HEK293 (cell line): ENCODE measurements at regions not wholly inside any gene's neighbourhood (a gene's known extent, or its start where the extent isn't known, plus 50 kb on each side); places are given as distances from the start of the nearest gene placed in this dataset.

Source experiments
- CTCF ChIA-PET: fragments of 350-600 bp; formaldehyde crosslinking; extraction: SDS; loops from one replicate; lab custom pipeline; 2021; ENCODE audit warnings: antibody characterized with exemption; lab: Yijun Ruan, JAX
- POLR2A ChIA-PET: fragments of 300-600 bp; formaldehyde crosslinking; extraction: SDS; loops from one replicate; lab custom pipeline; 2020; ENCODE audit warnings: antibody characterized with exemption, inconsistent platforms; lab: Yijun Ruan, JAX
- H3K27ac ChIP-seq: fragments of 200-500 bp; sonication (Bioruptor generic); 2 replicates; pipeline ENCODE4 v1.5.1; 2014; ENCODE audit warnings: low read depth, low read length, control low read depth, inconsistent platforms; ENCODE audit errors: extremely low read depth
- H3K36me3 ChIP-seq, 2 experiments: fragments of 200-500 bp in 1 of 2; sonication (Bioruptor generic) in 1 of 2; 1 replicate in 1 of 2; 2 replicates in 1 of 2; pipeline ENCODE4 v1.5.1; 2014 to 2017; ENCODE audit warnings: inconsistent platforms in 2 of 2, low read length in 2 of 2; ENCODE audit not compliant: control insufficient read depth in 2 of 2, insufficient read depth in 1 of 2
- H3K4me1 ChIP-seq: fragments of 200-500 bp; sonication (Bioruptor generic); 2 replicates; pipeline ENCODE4 v1.5.1; 2014; ENCODE audit warnings: mild to moderate bottlenecking, low read length, inconsistent platforms; ENCODE audit not compliant: control insufficient read depth, insufficient read depth
- H3K4me3 ChIP-seq: 2 replicates; pipeline ENCODE4 v1.5.1; 2011; ENCODE audit warnings: low read depth, mild to moderate bottlenecking, control low read depth, low read length, moderate library complexity
- H3K9me3 ChIP-seq: fragments of 200-500 bp; sonication (Bioruptor generic); 2 replicates; pipeline ENCODE4 v1.5.1; 2014; ENCODE audit warnings: low read depth, low read length, inconsistent platforms; ENCODE audit not compliant: control insufficient read depth, insufficient read depth
- BCL11A ChIP-seq: fragments of 450-650 bp; formaldehyde crosslinking; IDR thresholded peaks from 2 replicates; pipeline ENCODE4 v1.5.1; 2016; ENCODE audit warnings: low read depth, missing biosample characterization, missing genetic modification characterization
- BCL11B ChIP-seq: fragments of 450-650 bp; formaldehyde crosslinking; IDR thresholded peaks from 2 replicates; pipeline ENCODE4 v1.5.1; 2016; ENCODE audit warnings: low read depth, missing biosample characterization, missing genetic modification characterization
- EGR2 ChIP-seq: fragments of 450-650 bp; formaldehyde crosslinking; IDR thresholded peaks from 2 replicates; pipeline ENCODE4 v1.5.1; 2016; ENCODE audit warnings: low read depth, missing biosample characterization, missing genetic modification characterization
- GFI1B ChIP-seq: fragments of 450-650 bp; formaldehyde crosslinking; IDR thresholded peaks from 2 replicates; pipeline ENCODE4 v1.5.1; 2016; ENCODE audit warnings: missing biosample characterization, missing genetic modification characterization
- PRDM1 ChIP-seq: fragments of 450-650 bp; formaldehyde crosslinking; IDR thresholded peaks from 2 replicates; pipeline ENCODE4; 2016; ENCODE audit warnings: missing biosample characterization, missing genetic modification characterization
- SP7 ChIP-seq: fragments of 450-650 bp; formaldehyde crosslinking; IDR thresholded peaks from 2 replicates; pipeline ENCODE4 v1.5.1; 2016; ENCODE audit warnings: missing biosample characterization, missing genetic modification characterization
- TRIM28 ChIP-seq: IDR thresholded peaks from 2 replicates; pipeline ENCODE4 v1.6.1; 2011; ENCODE audit warnings: low read length, control low read depth, borderline replicate concordance
- ZNF138 ChIP-seq: fragments of 450-650 bp; formaldehyde crosslinking; IDR thresholded peaks from 2 replicates; pipeline ENCODE4 v1.5.1; 2016; ENCODE audit warnings: missing biosample characterization, missing genetic modification characterization, borderline replicate concordance
- ZNF335 ChIP-seq: fragments of 450-650 bp; formaldehyde crosslinking; conservative IDR thresholded peaks from 2 replicates; pipeline ENCODE4 v1.5.1; 2016; ENCODE audit warnings: missing biosample characterization, missing genetic modification characterization
- ZNF449 ChIP-seq: fragments of 450-650 bp; formaldehyde crosslinking; IDR thresholded peaks from 2 replicates; pipeline ENCODE4 v1.5.1; 2017; ENCODE audit warnings: missing biosample characterization, mild to moderate bottlenecking, missing genetic modification characterization, moderate library complexity
- ZNF48 ChIP-seq: fragments of 450-650 bp; formaldehyde crosslinking; IDR thresholded peaks from 2 replicates; pipeline ENCODE4 v1.5.1; 2016; ENCODE audit warnings: missing biosample characterization, missing genetic modification characterization
- ZNF518A ChIP-seq: fragments of 450-650 bp; formaldehyde crosslinking; conservative IDR thresholded peaks from 2 replicates; pipeline ENCODE4 v1.5.1; 2016; ENCODE audit warnings: low read depth, missing biosample characterization, missing genetic modification characterization
- ZNF624 ChIP-seq: fragments of 450-650 bp; formaldehyde crosslinking; IDR thresholded peaks from 2 replicates; pipeline ENCODE4 v1.5.1; 2017; ENCODE audit warnings: missing biosample characterization, missing genetic modification characterization
- ZNF654 ChIP-seq: fragments of 450-650 bp; formaldehyde crosslinking; IDR thresholded peaks from 2 replicates; pipeline ENCODE4 v1.5.1; 2016; ENCODE audit warnings: low read depth, missing biosample characterization, missing genetic modification characterization
- ZNF660 ChIP-seq: fragments of 450-650 bp; IDR thresholded peaks from 2 replicates; pipeline ENCODE4 v1.5.1; 2018; ENCODE audit warnings: missing biosample characterization, mild to moderate bottlenecking, missing genetic modification characterization
- ZNF664 ChIP-seq: fragments of 450-650 bp; formaldehyde crosslinking; IDR thresholded peaks from 2 replicates; pipeline ENCODE4 v1.5.1; 2016; ENCODE audit warnings: missing biosample characterization, missing genetic modification characterization
- ZNF791 ChIP-seq: fragments of 450-650 bp; formaldehyde crosslinking; IDR thresholded peaks from 2 replicates; pipeline ENCODE4 v1.5.1; 2016; ENCODE audit warnings: missing biosample characterization, missing genetic modification characterization
- TF ChIP-seq, protein P1 (sequence below): fragments of 450-650 bp; formaldehyde crosslinking; IDR thresholded peaks from 2 replicates; pipeline ENCODE4 v1.5.1; 2016; ENCODE audit warnings: missing biosample characterization, missing genetic modification characterization, borderline replicate concordance

DNA sequence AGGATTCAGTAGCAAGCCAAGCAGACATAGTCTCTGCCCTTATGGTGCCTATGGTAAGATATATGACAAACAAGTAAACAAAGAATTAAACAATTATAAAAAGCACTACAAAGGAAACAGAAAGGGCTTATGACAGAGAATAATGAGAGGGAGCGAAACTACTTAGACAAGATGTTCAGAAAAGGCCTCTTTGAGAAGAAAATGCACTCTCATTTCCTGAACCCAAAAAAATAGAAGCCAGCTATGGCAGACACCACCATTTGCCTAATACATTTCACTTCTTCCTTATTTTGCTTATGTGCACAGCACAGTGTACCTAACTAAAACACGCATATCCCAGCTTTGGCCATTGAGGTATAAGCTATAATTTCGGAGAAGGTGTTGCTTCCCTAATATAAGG, 465.5 kb upstream of the PPP2R3A start (continued):
- TF ChIP-seq ZNF449 (tag by site-specific recombination) (no peak), ZNF518A (no peak), ZNF664 (tag by site-specific recombination) (no peak), SP7 (tag by site-specific recombination) (no peak), GFI1B (tag by site-specific recombination) (no peak)

DNA sequence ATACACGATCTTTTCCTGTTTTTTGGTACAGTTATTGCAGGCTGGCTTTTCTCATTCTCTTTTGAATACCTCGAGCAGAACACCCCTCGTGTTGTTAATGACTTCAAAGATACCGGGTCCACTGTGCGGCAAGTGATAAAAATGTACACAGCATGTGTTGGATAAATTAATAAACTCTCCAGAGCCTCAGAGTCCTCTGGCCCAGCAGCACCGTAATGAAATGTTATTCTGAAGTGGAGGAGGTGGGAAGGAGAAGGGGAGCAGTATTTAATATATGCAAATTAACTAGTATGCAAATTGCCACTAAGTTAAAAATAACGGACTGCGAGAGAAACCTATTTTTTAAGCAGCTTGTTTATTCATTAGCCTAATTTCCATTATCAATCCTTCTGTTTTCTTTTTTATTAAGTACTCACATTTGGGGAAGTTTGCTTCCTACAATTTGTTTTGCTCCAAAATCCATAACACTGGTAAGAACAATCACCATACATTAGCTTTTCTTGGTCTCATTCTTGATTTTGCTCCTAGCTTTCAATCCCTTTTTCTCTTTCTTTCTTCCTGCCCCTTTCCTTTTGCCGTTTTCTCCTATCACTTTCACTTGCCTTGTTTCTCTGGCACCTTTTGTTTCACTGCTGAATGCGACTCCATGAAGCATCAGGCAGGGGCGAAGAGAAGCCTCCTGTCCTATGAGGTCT, 462.3 kb upstream of the PPP2R3A start:
- H3K36me3 ChIP-seq = no peaks in the 10 kb centered on the region
- H3K27ac ChIP-seq = no peak overlapping the region
- ChIA-PET CTCF (interaction anchor here (0.8 to 4.1 kb wide), 11 partner anchors 9 to 902 kb away, joined by 3 to 47 read pairs (median 4); partner anchors contain the start of gene EPHB1), POLR2A (interaction anchor here (1.4 kb wide), 1 partner anchor 708 kb away, joined by 3 read pairs; the partner anchor contains the start of gene EPHB1)
- no peaks in the 10 kb centered on the region for H3K9me3 ChIP-seq
- TF ChIP-seq ZNF660 (tag by site-specific recombination) = no peak
- TF ChIP-seq PRDM1 (tag by site-specific recombination) = peak; percentile 93
- TF ChIP-seq ZNF335 (tag by site-specific recombination) = no peak
- TF ChIP-seq EGR2 = no peak
- no peak overlapping the region for H3K4me3 ChIP-seq
- no peaks in the 10 kb centered on the region for H3K4me1 ChIP-seq

- ChIA-PET CTCF (interaction anchor here (0.6 to 4.1 kb wide), 18 partner anchors 8 to 903 kb away, joined by 3 to 47 read pairs (median 4); partner anchors contain the start of gene EPHB1), POLR2A (interaction anchor here (1.4 kb wide), 1 partner anchor 709 kb away, joined by 3 read pairs; the partner anchor contains the start of gene EPHB1)
- no peaks in the 10 kb centered on the region for H3K4me1 ChIP-seq
- no peak overlapping the region for H3K27ac ChIP-seq
- no peaks in the 10 kb centered on the region for H3K36me3 ChIP-seq
- TF ChIP-seq BCL11B (tag by site-specific recombination) (no peak), ZNF654 (tag by site-specific recombination) (peak; percentile 57), ZNF138 (tag by site-specific recombination) (no peak), ZNF791 (tag by site-specific recombination) (no peak), ZNF624 (tag by site-specific recombination) (no peak), TRIM28 (peak; percentile 15; the same call in 1 of the 2 replicates), BCL11A (tag by site-specific recombination) (no peak), ZNF48 (no peak)
- TF ChIP-seq, protein P1, sequence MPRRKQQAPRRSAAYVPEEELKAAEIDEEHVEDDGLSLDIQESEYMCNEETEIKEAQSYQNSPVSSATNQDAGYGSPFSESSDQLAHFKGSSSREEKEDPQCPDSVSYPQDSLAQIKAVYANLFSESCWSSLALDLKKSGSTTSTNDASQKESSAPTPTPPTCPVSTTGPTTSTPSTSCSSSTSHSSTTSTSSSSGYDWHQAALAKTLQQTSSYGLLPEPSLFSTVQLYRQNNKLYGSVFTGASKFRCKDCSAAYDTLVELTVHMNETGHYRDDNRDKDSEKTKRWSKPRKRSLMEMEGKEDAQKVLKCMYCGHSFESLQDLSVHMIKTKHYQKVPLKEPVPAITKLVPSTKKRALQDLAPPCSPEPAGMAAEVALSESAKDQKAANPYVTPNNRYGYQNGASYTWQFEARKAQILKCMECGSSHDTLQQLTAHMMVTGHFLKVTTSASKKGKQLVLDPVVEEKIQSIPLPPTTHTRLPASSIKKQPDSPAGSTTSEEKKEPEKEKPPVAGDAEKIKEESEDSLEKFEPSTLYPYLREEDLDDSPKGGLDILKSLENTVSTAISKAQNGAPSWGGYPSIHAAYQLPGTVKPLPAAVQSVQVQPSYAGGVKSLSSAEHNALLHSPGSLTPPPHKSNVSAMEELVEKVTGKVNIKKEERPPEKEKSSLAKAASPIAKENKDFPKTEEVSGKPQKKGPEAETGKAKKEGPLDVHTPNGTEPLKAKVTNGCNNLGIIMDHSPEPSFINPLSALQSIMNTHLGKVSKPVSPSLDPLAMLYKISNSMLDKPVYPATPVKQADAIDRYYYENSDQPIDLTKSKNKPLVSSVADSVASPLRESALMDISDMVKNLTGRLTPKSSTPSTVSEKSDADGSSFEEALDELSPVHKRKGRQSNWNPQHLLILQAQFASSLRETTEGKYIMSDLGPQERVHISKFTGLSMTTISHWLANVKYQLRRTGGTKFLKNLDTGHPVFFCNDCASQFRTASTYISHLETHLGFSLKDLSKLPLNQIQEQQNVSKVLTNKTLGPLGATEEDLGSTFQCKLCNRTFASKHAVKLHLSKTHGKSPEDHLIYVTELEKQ (tag by site-specific recombination) = no peak
- H3K4me3 ChIP-seq = no peak overlapping the region
- no peaks in the 10 kb centered on the region for H3K9me3 ChIP-seq
These were observed 461.5 kb upstream of the PPP2R3A start for GRCh38 chr3:135503760-135504686.
